HG03432 (cell line): ENCODE measurements at regions not wholly inside any gene's neighbourhood (a gene's known extent, or its start where the extent isn't known, plus 50 kb on each side); places are given as distances from the start of the nearest gene placed in this dataset.

Source experiments
- ATAC-seq: cut with Tn5 transposase; IDR thresholded peaks from one replicate; pipeline ENCODE4 v1.9.1; 2021; ENCODE audit warnings: mild to moderate bottlenecking, moderate library complexity; ENCODE audit not compliant: unreplicated experiment

GRCh38 chr2:6443061-6443823 lies 422.5 kb downstream of the CMPK2 start:
- no peak for ATAC-seq

- ATAC-seq = no peak
Observed at GRCh38 chr2:6444514-6444913, 421.2 kb downstream of the CMPK2 start.

GRCh38 chr2:6445156-6445555 lies 420.6 kb downstream of the CMPK2 start:
- ATAC-seq = no peak

GRCh38 chr2:6446938-6447608 lies 418.6 kb downstream of the CMPK2 start:
- ATAC-seq = no peak

GRCh38 chr2:6448893-6449292 lies 416.8 kb downstream of the CMPK2 start:
- ATAC-seq = no peak

GRCh38 chr2:6449343-6449742 lies 416.4 kb downstream of the CMPK2 start:
- ATAC-seq = no peak

GRCh38 chr2:6452702-6453481 lies 412.8 kb downstream of the CMPK2 start:
- no peak for ATAC-seq

- ATAC-seq = no peak
Observed at GRCh38 chr2:6454286-6454990, 411.3 kb downstream of the CMPK2 start.

GRCh38 chr2:6459138-6459537 lies 406.6 kb downstream of the CMPK2 start:
- no peak for ATAC-seq

GRCh38 chr2:6470518-6470917 lies 395.2 kb downstream of the CMPK2 start:
- ATAC-seq = no peak

- no peak for ATAC-seq
Observed at GRCh38 chr2:6471419-6471818, 394.3 kb downstream of the CMPK2 start.

- peak; percentile 64 for ATAC-seq
Observed at GRCh38 chr2:6474161-6475140, 391.3 kb downstream of the CMPK2 start.

GRCh38 chr2:6475155-6475940 lies 390.4 kb downstream of the CMPK2 start:
- ATAC-seq = peak; percentile 55

- no peak for ATAC-seq
Observed at GRCh38 chr2:6480514-6480913, 385.2 kb downstream of the CMPK2 start.

- ATAC-seq = no peak
Observed at GRCh38 chr2:6482256-6482655, 383.5 kb downstream of the CMPK2 start.

GRCh38 chr2:6487765-6488164 lies 377.9 kb downstream of the CMPK2 start:
- ATAC-seq = no peak

GRCh38 chr2:6492573-6492972 lies 373.1 kb downstream of the CMPK2 start:
- ATAC-seq = no peak

GRCh38 chr2:6493266-6493665 lies 372.4 kb downstream of the CMPK2 start:
- no peak for ATAC-seq

- ATAC-seq = no peak
Observed at GRCh38 chr2:6493669-6494068, 372.0 kb downstream of the CMPK2 start.
